GM23338 (cell line): ENCODE measurements at regions not wholly inside any gene's neighbourhood (a gene's known extent, or its start where the extent isn't known, plus 50 kb on each side); places are given as distances from the start of the nearest gene placed in this dataset.

Source experiments
- ATAC-seq: fragments of 200-7000 bp; cut with Tn5 transposase; 3 replicates; pipeline ENCODE4 v1.9.1; 2020
- DNase-seq: peaks from one replicate; pipeline ENCODE4 v3.0.0-alpha.2; 2015; ENCODE audit warnings: low spot score
- H2AFZ ChIP-seq: fragments of 200-600 bp; sonication (generic); 2 replicates; pipeline ENCODE4 v1.8.0; 2016; ENCODE audit warnings: antibody characterized with exemption, mild to moderate bottlenecking, moderate library complexity
- H3F3A ChIP-seq: fragments of 200-600 bp; sonication (generic); replicated peaks from 2 replicates; pipeline ENCODE4 v1.8.0; 2017; ENCODE audit warnings: antibody characterized with exemption, mixed run types, low read depth
- H3K27ac ChIP-seq: fragments of 200-600 bp; sonication (generic); 2 replicates; pipeline ENCODE4 v1.6.1; 2016; ENCODE audit warnings: low read depth
- H3K27me3 ChIP-seq: fragments of 200-600 bp; sonication (generic); 2 replicates; pipeline ENCODE4 v1.8.0; 2016; ENCODE audit warnings: mild to moderate bottlenecking, mixed run types, moderate library complexity; ENCODE audit not compliant: insufficient read depth
- H3K36me3 ChIP-seq: fragments of 200-600 bp; sonication (generic); 2 replicates; pipeline ENCODE4 v1.8.0; 2016; ENCODE audit warnings: mild to moderate bottlenecking; ENCODE audit not compliant: insufficient read depth
- H3K4me1 ChIP-seq: fragments of 200-600 bp; sonication (generic); 2 replicates; pipeline ENCODE4 v1.8.0; 2016; ENCODE audit warnings: mild to moderate bottlenecking, moderate library complexity; ENCODE audit not compliant: insufficient read depth
- H3K4me2 ChIP-seq: fragments of 200-600 bp; sonication (generic); 2 replicates; pipeline ENCODE4 v1.7.1; 2017; ENCODE audit warnings: mixed run types
- H3K4me3 ChIP-seq: fragments of 200-600 bp; sonication (generic); 2 replicates; pipeline ENCODE4 v1.6.1; 2016; ENCODE audit warnings: mixed run types
- H3K79me2 ChIP-seq: fragments of 200-600 bp; sonication (generic); replicated peaks from 2 replicates; pipeline ENCODE4 v1.8.0; 2017; ENCODE audit warnings: mild to moderate bottlenecking; ENCODE audit not compliant: insufficient read depth
- H3K9me2 ChIP-seq: fragments of 200-600 bp; sonication (generic); 2 replicates; pipeline ENCODE4 v1.8.0; 2017; ENCODE audit not compliant: insufficient read depth
- H4K20me1 ChIP-seq: fragments of 200-600 bp; sonication (generic); replicated peaks from 2 replicates; pipeline ENCODE4 v1.8.0; 2017; ENCODE audit warnings: mild to moderate bottlenecking; ENCODE audit not compliant: insufficient read depth
- H3K27ac Mint-ChIP-seq: 2 replicates; pipeline ENCODE4 v1.8.0; 2020; ENCODE audit warnings: inconsistent platforms, mild to moderate bottlenecking, moderate library complexity, mixed read lengths
- H3K27me3 Mint-ChIP-seq: 3 replicates; pipeline ENCODE4 v1.8.0; 2022; ENCODE audit warnings: low read depth, mild to moderate bottlenecking, moderate library complexity, mixed read lengths, inconsistent platforms; ENCODE audit not compliant: insufficient read depth, poor library complexity
- H3K36me3 Mint-ChIP-seq: 3 replicates; pipeline ENCODE4 v1.8.0; 2021; ENCODE audit warnings: low read depth, mild to moderate bottlenecking, inconsistent platforms, moderate library complexity, mixed read lengths
- H3K4me1 Mint-ChIP-seq: 3 replicates; pipeline ENCODE4 v1.8.0; 2020; ENCODE audit warnings: mild to moderate bottlenecking, inconsistent platforms, mixed read lengths
- H3K4me3 Mint-ChIP-seq: 3 replicates; pipeline ENCODE4 v1.8.0; 2021; ENCODE audit warnings: moderate library complexity, mild to moderate bottlenecking, inconsistent platforms, mixed read lengths
- H3K9me3 Mint-ChIP-seq: 3 replicates; pipeline ENCODE4 v1.8.0; 2020; ENCODE audit warnings: moderate library complexity, mild to moderate bottlenecking, inconsistent platforms, mixed read lengths
- EZH2phosphoT487 ChIP-seq: fragments of 200-600 bp; sonication (generic); IDR thresholded peaks from one replicate; pipeline ENCODE4 v1.8.1; 2018; ENCODE audit warnings: antibody characterized with exemption; ENCODE audit not compliant: unreplicated experiment
- TF ChIP-seq, protein P1 (sequence below): IDR thresholded peaks from 2 replicates; pipeline ENCODE4 v1.6.1; 2016; ENCODE audit warnings: antibody characterized with exemption
- TF ChIP-seq, protein P2 (sequence below), 2 experiments: fragments of 200-600 bp in 1 of 2; sonication (generic) in 1 of 2; conservative IDR thresholded peaks; 2 replicates each; pipeline versions ENCODE4 v1.5.1 to v1.6.1; 2016 to 2017; ENCODE audit warnings: antibody characterized with exemption in 2 of 2, low read depth in 2 of 2, mild to moderate bottlenecking in 2 of 2, moderate library complexity in 1 of 2
- TF ChIP-seq, protein P3 (sequence below): fragments of 250-450 bp; sonication (Bioruptor Pico); IDR thresholded peaks from 2 replicates; pipeline ENCODE4 v1.5.0; 2020; ENCODE audit warnings: mild to moderate bottlenecking, moderate library complexity

DNA sequence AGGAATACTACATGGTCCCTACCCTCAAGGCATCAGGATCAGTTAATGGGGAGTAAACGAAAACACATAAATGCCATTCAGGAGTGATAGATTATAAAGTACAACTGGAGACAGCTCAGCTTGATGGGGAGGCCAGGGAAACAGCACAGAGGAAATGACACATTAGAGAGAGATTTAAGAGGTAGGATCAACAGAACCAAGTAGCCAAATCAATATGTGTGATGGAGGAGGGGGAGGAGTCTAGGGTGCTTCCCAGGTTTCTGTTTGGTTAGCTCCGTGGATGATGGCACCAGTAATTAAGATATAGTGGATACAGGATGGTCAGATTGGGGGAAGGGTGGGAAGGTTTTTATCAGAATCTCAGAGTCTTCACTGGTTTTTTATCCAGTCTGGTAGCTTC, 229.5 kb upstream of the ROPN1 start:
- no peak overlapping the region for H3K4me3 Mint-ChIP-seq
- Histone ChIP-seq H3K4me1 (0 out of 2 replicates have a peak, but pooled peaks cover 8% of the 10 kb centered on the region), H3F3A (no peaks in the 10 kb centered on the region), H3K36me3 (no peaks in the 10 kb centered on the region), H4K20me1 (no peaks in the 10 kb centered on the region), H3K4me3 (no peak overlapping the region), H2AFZ (no peak overlapping the region), H3K27ac (no peak overlapping the region), H3K79me2 (no peaks in the 10 kb centered on the region), H3K4me2 (no peak overlapping the region), H3K27me3 (no peaks in the 10 kb centered on the region), H3K9me2 (peaks cover 8% of the 10 kb centered on the region; the same call in 1 of the 2 replicates)
- H3K4me1 Mint-ChIP-seq, result peaks cover 19% of the 10 kb centered on the region
- H3K27me3 Mint-ChIP-seq, result peaks cover 8% of the 10 kb centered on the region
- no peak overlapping the region for H3K27ac Mint-ChIP-seq
- no peak for ATAC-seq
- H3K9me3 Mint-ChIP-seq, result no peaks in the 10 kb centered on the region
- no peaks in the 10 kb centered on the region for H3K36me3 Mint-ChIP-seq
- no peak for DNase-seq
- TF ChIP-seq, protein P1, sequence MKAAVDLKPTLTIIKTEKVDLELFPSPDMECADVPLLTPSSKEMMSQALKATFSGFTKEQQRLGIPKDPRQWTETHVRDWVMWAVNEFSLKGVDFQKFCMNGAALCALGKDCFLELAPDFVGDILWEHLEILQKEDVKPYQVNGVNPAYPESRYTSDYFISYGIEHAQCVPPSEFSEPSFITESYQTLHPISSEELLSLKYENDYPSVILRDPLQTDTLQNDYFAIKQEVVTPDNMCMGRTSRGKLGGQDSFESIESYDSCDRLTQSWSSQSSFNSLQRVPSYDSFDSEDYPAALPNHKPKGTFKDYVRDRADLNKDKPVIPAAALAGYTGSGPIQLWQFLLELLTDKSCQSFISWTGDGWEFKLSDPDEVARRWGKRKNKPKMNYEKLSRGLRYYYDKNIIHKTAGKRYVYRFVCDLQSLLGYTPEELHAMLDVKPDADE, result no peak
- no peak for TF ChIP-seq EZH2phosphoT487
- TF ChIP-seq, protein P2, sequence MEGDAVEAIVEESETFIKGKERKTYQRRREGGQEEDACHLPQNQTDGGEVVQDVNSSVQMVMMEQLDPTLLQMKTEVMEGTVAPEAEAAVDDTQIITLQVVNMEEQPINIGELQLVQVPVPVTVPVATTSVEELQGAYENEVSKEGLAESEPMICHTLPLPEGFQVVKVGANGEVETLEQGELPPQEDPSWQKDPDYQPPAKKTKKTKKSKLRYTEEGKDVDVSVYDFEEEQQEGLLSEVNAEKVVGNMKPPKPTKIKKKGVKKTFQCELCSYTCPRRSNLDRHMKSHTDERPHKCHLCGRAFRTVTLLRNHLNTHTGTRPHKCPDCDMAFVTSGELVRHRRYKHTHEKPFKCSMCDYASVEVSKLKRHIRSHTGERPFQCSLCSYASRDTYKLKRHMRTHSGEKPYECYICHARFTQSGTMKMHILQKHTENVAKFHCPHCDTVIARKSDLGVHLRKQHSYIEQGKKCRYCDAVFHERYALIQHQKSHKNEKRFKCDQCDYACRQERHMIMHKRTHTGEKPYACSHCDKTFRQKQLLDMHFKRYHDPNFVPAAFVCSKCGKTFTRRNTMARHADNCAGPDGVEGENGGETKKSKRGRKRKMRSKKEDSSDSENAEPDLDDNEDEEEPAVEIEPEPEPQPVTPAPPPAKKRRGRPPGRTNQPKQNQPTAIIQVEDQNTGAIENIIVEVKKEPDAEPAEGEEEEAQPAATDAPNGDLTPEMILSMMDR (conservative IDR thresholded peaks at IDR 0.05; ENCODE audit: low read depth in 2 of 2), result no peak
- TF ChIP-seq, protein P3, sequence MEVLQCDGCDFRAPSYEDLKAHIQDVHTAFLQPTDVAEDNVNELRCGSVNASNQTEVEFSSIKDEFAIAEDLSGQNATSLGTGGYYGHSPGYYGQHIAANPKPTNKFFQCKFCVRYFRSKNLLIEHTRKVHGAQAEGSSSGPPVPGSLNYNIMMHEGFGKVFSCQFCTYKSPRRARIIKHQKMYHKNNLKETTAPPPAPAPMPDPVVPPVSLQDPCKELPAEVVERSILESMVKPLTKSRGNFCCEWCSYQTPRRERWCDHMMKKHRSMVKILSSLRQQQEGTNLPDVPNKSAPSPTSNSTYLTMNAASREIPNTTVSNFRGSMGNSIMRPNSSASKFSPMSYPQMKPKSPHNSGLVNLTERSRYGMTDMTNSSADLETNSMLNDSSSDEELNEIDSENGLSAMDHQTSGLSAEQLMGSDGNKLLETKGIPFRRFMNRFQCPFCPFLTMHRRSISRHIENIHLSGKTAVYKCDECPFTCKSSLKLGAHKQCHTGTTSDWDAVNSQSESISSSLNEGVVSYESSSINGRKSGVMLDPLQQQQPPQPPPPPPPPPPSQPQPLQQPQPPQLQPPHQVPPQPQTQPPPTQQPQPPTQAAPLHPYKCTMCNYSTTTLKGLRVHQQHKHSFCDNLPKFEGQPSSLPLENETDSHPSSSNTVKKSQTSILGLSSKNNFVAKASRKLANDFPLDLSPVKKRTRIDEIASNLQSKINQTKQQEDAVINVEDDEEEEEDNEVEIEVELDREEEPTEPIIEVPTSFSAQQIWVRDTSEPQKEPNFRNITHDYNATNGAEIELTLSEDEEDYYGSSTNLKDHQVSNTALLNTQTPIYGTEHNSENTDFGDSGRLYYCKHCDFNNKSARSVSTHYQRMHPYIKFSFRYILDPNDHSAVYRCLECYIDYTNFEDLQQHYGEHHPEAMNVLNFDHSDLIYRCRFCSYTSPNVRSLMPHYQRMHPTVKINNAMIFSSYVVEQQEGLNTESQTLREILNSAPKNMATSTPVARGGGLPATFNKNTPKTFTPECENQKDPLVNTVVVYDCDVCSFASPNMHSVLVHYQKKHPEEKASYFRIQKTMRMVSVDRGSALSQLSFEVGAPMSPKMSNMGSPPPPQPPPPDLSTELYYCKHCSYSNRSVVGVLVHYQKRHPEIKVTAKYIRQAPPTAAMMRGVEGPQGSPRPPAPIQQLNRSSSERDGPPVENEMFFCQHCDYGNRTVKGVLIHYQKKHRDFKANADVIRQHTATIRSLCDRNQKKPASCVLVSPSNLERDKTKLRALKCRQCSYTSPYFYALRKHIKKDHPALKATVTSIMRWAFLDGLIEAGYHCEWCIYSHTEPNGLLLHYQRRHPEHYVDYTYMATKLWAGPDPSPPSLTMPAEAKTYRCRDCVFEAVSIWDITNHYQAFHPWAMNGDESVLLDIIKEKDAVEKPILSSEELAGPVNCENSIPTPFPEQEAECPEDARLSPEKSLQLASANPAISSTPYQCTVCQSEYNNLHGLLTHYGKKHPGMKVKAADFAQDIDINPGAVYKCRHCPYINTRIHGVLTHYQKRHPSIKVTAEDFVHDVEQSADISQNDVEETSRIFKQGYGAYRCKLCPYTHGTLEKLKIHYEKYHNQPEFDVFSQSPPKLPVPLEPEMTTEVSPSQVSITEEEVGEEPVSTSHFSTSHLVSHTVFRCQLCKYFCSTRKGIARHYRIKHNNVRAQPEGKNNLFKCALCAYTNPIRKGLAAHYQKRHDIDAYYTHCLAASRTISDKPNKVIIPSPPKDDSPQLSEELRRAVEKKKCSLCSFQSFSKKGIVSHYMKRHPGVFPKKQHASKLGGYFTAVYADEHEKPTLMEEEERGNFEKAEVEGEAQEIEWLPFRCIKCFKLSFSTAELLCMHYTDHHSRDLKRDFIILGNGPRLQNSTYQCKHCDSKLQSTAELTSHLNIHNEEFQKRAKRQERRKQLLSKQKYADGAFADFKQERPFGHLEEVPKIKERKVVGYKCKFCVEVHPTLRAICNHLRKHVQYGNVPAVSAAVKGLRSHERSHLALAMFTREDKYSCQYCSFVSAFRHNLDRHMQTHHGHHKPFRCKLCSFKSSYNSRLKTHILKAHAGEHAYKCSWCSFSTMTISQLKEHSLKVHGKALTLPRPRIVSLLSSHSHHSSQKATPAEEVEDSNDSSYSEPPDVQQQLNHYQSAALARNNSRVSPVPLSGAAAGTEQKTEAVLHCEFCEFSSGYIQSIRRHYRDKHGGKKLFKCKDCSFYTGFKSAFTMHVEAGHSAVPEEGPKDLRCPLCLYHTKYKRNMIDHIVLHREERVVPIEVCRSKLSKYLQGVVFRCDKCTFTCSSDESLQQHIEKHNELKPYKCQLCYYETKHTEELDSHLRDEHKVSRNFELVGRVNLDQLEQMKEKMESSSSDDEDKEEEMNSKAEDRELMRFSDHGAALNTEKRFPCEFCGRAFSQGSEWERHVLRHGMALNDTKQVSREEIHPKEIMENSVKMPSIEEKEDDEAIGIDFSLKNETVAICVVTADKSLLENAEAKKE, result no peak
